Medulla oblongata (tissue), 1 donor: ENCODE measurements at regions not wholly inside any gene's neighbourhood (a gene's known extent, or its start where the extent isn't known, plus 50 kb on each side); places are given as distances from the start of the nearest gene placed in this dataset.
"Not testable (repeated sequence)": the region's sequence is repeated elsewhere in the genome, so short reads cannot be mapped to it uniquely, and the experiment has no call there.

Experiments
- DNase-seq: peaks from one replicate; pipeline ENCODE4 v3.0.0-alpha.2; 2015; ENCODE audit errors: extremely low spot score

GRCh38 chr14:61167642-61168041 lies 113.5 kb downstream of the TMEM30B start:
- DNase-seq = no peak

GRCh38 chr14:61160798-61161197 lies 120.3 kb downstream of the TMEM30B start:
- DNase-seq = no peak

- no peak for DNase-seq
These were observed 126.5 kb downstream of the TMEM30B start for GRCh38 chr14:61154641-61155040.

GRCh38 chr14:61153914-61154545 lies 127.1 kb downstream of the TMEM30B start:
- no peak for DNase-seq

GRCh38 chr14:61153431-61153830 lies 127.7 kb downstream of the TMEM30B start:
- DNase-seq = no peak

- DNase-seq = no peak
These were observed 128.2 kb downstream of the TMEM30B start for GRCh38 chr14:61152851-61153364.

GRCh38 chr14:61151251-61151650 lies 129.9 kb downstream of the TMEM30B start:
- no peak for DNase-seq

GRCh38 chr14:61150851-61151250 lies 130.3 kb downstream of the TMEM30B start:
- DNase-seq = no peak

- DNase-seq = no peak
These were observed 131.2 kb downstream of the TMEM30B start for GRCh38 chr14:61149896-61150295.

GRCh38 chr14:61148742-61149350 lies 132.3 kb downstream of the TMEM30B start:
- no peak for DNase-seq

GRCh38 chr14:61147831-61148549 lies 133.1 kb downstream of the TMEM30B start:
- DNase-seq = peak; percentile 57

- DNase-seq = no peak
These were observed 133.7 kb downstream of the TMEM30B start for GRCh38 chr14:61147381-61147821.

GRCh38 chr14:61146899-61147298 lies 134.2 kb downstream of the TMEM30B start:
- DNase-seq = no peak

GRCh38 chr14:61145903-61146481 lies 135.1 kb downstream of the TMEM30B start:
- no peak for DNase-seq

- no peak for DNase-seq
These were observed 135.9 kb downstream of the TMEM30B start for GRCh38 chr14:61145034-61145902.

- not testable (repeated sequence) for DNase-seq
These were observed 136.8 kb downstream of the TMEM30B start for GRCh38 chr14:61144117-61145033.

- no peak for DNase-seq
These were observed 140.3 kb downstream of the TMEM30B start for GRCh38 chr14:61140872-61141271.

GRCh38 chr14:61140271-61140670 lies 140.9 kb downstream of the TMEM30B start:
- DNase-seq = no peak

GRCh38 chr14:61139006-61139599 lies 142.0 kb downstream of the TMEM30B start:
- no peak for DNase-seq

GRCh38 chr14:61132894-61133293 lies 148.2 kb downstream of the TMEM30B start:
- DNase-seq = no peak
